ENCODE measurements at regions not wholly inside any gene's neighbourhood (a gene's known extent, or its start where the extent isn't known, plus 50 kb on each side); places are given as distances from the start of the nearest gene placed in this dataset.

GRCh38 chr14:46008348-46008747, 643.2 kb downstream of the RPL10L start:
- Histone ChIP-seq H3K27ac (ENCODE audit: low read depth, low read length) (no peak overlapping the region), H3K36me3 (ENCODE audit: control insufficient read depth in 3 of 3, insufficient read depth in 3 of 3, low read length in 3 of 3) (no peaks in the 10 kb centered on the region)

GRCh38 chr14:45998554-45998953, 653.0 kb downstream of the RPL10L start:
- H3K9ac ChIP-seq (ENCODE audit: low read depth in 1 of 3, low read length in 3 of 3): no peak overlapping the region
- H3K4me1 ChIP-seq (ENCODE audit: control insufficient read depth in 3 of 3, insufficient read depth in 3 of 3, low read length in 3 of 3): no peaks in the 10 kb centered on the region
- no peaks in the 10 kb centered on the region for H3K27me3 ChIP-seq (ENCODE audit: control insufficient read depth in 3 of 3, insufficient read depth in 3 of 3, low read length in 3 of 3)
- H3K36me3 ChIP-seq (ENCODE audit: control insufficient read depth in 3 of 3, insufficient read depth in 3 of 3, low read length in 3 of 3): no peaks in the 10 kb centered on the region
- no peaks in the 10 kb centered on the region for H3K9me3 ChIP-seq (ENCODE audit: control insufficient read depth in 3 of 3, low read length in 3 of 3)
- H3K27ac ChIP-seq (ENCODE audit: low read depth, low read length): no peak overlapping the region
- H3K4me3 ChIP-seq (ENCODE audit: low read length in 3 of 3): no peak overlapping the region

More at GRCh38 chr14:46008348-46008747, 643.2 kb downstream of the RPL10L start:
- Histone ChIP-seq H3K9ac (ENCODE audit: low read depth in 1 of 3, low read length in 3 of 3) (no peak overlapping the region), H3K4me1 (ENCODE audit: control insufficient read depth in 3 of 3, insufficient read depth in 3 of 3, low read length in 3 of 3) (no peaks in the 10 kb centered on the region), H3K9me3 (ENCODE audit: control insufficient read depth in 3 of 3, low read length in 3 of 3) (no peaks in the 10 kb centered on the region), H3K27me3 (ENCODE audit: control insufficient read depth in 3 of 3, insufficient read depth in 3 of 3, low read length in 3 of 3) (no peaks in the 10 kb centered on the region), H3K4me3 (ENCODE audit: low read length in 3 of 3) (no peak overlapping the region)

GRCh38 chr14:45990252-45990651, 661.3 kb downstream of the RPL10L start:
- H3K36me3 ChIP-seq (ENCODE audit: control insufficient read depth in 3 of 3, insufficient read depth in 3 of 3, low read length in 3 of 3): no peaks in the 10 kb centered on the region
- no peaks in the 10 kb centered on the region for H3K27me3 ChIP-seq (ENCODE audit: control insufficient read depth in 3 of 3, insufficient read depth in 3 of 3, low read length in 3 of 3)

GRCh38 chr14:45976001-45976400, 675.6 kb downstream of the RPL10L start:
- Histone ChIP-seq H3K27me3 (ENCODE audit: control insufficient read depth in 3 of 3, insufficient read depth in 3 of 3, low read length in 3 of 3) (no peaks in the 10 kb centered on the region), H3K36me3 (ENCODE audit: control insufficient read depth in 3 of 3, insufficient read depth in 3 of 3, low read length in 3 of 3) (no peaks in the 10 kb centered on the region), H3K9me3 (ENCODE audit: control insufficient read depth in 3 of 3, low read length in 3 of 3) (peaks cover 0 to 2% (median 0%) of the 10 kb centered on the region in 3 donors), H3K4me1 (ENCODE audit: control insufficient read depth in 3 of 3, insufficient read depth in 3 of 3, low read length in 3 of 3) (no peaks in the 10 kb centered on the region), H3K9ac (ENCODE audit: low read depth in 1 of 3, low read length in 3 of 3) (no peak overlapping the region), H3K27ac (ENCODE audit: low read depth, low read length) (no peak overlapping the region), H3K4me3 (ENCODE audit: low read length in 3 of 3) (no peak overlapping the region)

More at GRCh38 chr14:45990252-45990651, 661.3 kb downstream of the RPL10L start:
- H3K27ac ChIP-seq (ENCODE audit: low read depth, low read length): no peak overlapping the region
- H3K4me3 ChIP-seq (ENCODE audit: low read length in 3 of 3): no peak overlapping the region
- H3K4me1 ChIP-seq (ENCODE audit: control insufficient read depth in 3 of 3, insufficient read depth in 3 of 3, low read length in 3 of 3): no peaks in the 10 kb centered on the region
- H3K9ac ChIP-seq (ENCODE audit: low read depth in 1 of 3, low read length in 3 of 3): no peak overlapping the region
- H3K9me3 ChIP-seq (ENCODE audit: control insufficient read depth in 3 of 3, low read length in 3 of 3): no peaks in the 10 kb centered on the region

- Histone ChIP-seq H3K4me1 (ENCODE audit: control insufficient read depth in 3 of 3, insufficient read depth in 3 of 3, low read length in 3 of 3) (no peaks in the 10 kb centered on the region), H3K27me3 (ENCODE audit: control insufficient read depth in 3 of 3, insufficient read depth in 3 of 3, low read length in 3 of 3) (no peaks in the 10 kb centered on the region), H3K27ac (ENCODE audit: low read depth, low read length) (no peak overlapping the region), H3K9me3 (ENCODE audit: control insufficient read depth in 3 of 3, low read length in 3 of 3) (no peaks in the 10 kb centered on the region), H3K4me3 (ENCODE audit: low read length in 3 of 3) (no peak overlapping the region), H3K9ac (ENCODE audit: low read depth in 1 of 3, low read length in 3 of 3) (no peak overlapping the region), H3K36me3 (ENCODE audit: control insufficient read depth in 3 of 3, insufficient read depth in 3 of 3, low read length in 3 of 3) (no peaks in the 10 kb centered on the region)
Observed at GRCh38 chr14:45972416-45972815, 679.2 kb downstream of the RPL10L start.

GRCh38 chr14:45970621-45971020, 681.0 kb downstream of the RPL10L start:
- H3K36me3 ChIP-seq (ENCODE audit: control insufficient read depth in 3 of 3, insufficient read depth in 3 of 3, low read length in 3 of 3): no peaks in the 10 kb centered on the region
- no peak overlapping the region for H3K9ac ChIP-seq (ENCODE audit: low read depth in 1 of 3, low read length in 3 of 3)
- no peaks in the 10 kb centered on the region for H3K27me3 ChIP-seq (ENCODE audit: control insufficient read depth in 3 of 3, insufficient read depth in 3 of 3, low read length in 3 of 3)
- H3K9me3 ChIP-seq (ENCODE audit: control insufficient read depth in 3 of 3, low read length in 3 of 3): no peaks in the 10 kb centered on the region
- no peaks in the 10 kb centered on the region for H3K4me1 ChIP-seq (ENCODE audit: control insufficient read depth in 3 of 3, insufficient read depth in 3 of 3, low read length in 3 of 3)
- no peak overlapping the region for H3K4me3 ChIP-seq (ENCODE audit: low read length in 3 of 3)
- H3K27ac ChIP-seq (ENCODE audit: low read depth, low read length): no peak overlapping the region

- no peaks in the 10 kb centered on the region for H3K36me3 ChIP-seq (ENCODE audit: control insufficient read depth in 3 of 3, insufficient read depth in 3 of 3, low read length in 3 of 3)
- no peaks in the 10 kb centered on the region for H3K4me1 ChIP-seq (ENCODE audit: control insufficient read depth in 3 of 3, insufficient read depth in 3 of 3, low read length in 3 of 3)
- H3K27me3 ChIP-seq (ENCODE audit: control insufficient read depth in 3 of 3, insufficient read depth in 3 of 3, low read length in 3 of 3): no peaks in the 10 kb centered on the region
- no peak overlapping the region for H3K27ac ChIP-seq (ENCODE audit: low read depth, low read length)
- no peak overlapping the region for H3K4me3 ChIP-seq (ENCODE audit: low read length in 3 of 3)
- no peaks in the 10 kb centered on the region for H3K9me3 ChIP-seq (ENCODE audit: control insufficient read depth in 3 of 3, low read length in 3 of 3)
- no peak overlapping the region for H3K9ac ChIP-seq (ENCODE audit: low read depth in 1 of 3, low read length in 3 of 3)
Observed at GRCh38 chr14:45968037-45968436, 683.5 kb downstream of the RPL10L start.

GRCh38 chr14:45949479-45949878, 696.5 kb upstream of the MIS18BP1 start:
- no peaks in the 10 kb centered on the region for H3K27me3 ChIP-seq (ENCODE audit: control insufficient read depth in 3 of 3, insufficient read depth in 3 of 3, low read length in 3 of 3)
- H3K9ac ChIP-seq (ENCODE audit: low read depth in 1 of 3, low read length in 3 of 3): no peak overlapping the region
- no peak overlapping the region for H3K27ac ChIP-seq (ENCODE audit: low read depth, low read length)
- no peaks in the 10 kb centered on the region for H3K9me3 ChIP-seq (ENCODE audit: control insufficient read depth in 3 of 3, low read length in 3 of 3)
- H3K4me1 ChIP-seq (ENCODE audit: control insufficient read depth in 3 of 3, insufficient read depth in 3 of 3, low read length in 3 of 3): no peaks in the 10 kb centered on the region
- H3K36me3 ChIP-seq (ENCODE audit: control insufficient read depth in 3 of 3, insufficient read depth in 3 of 3, low read length in 3 of 3): no peaks in the 10 kb centered on the region
- no peak overlapping the region for H3K4me3 ChIP-seq (ENCODE audit: low read length in 3 of 3)

- no peaks in the 10 kb centered on the region for H3K27me3 ChIP-seq (ENCODE audit: control insufficient read depth in 3 of 3, insufficient read depth in 3 of 3, low read length in 3 of 3)
- no peaks in the 10 kb centered on the region for H3K9me3 ChIP-seq (ENCODE audit: control insufficient read depth in 3 of 3, low read length in 3 of 3)
- no peak overlapping the region for H3K27ac ChIP-seq (ENCODE audit: low read depth, low read length)
- no peak overlapping the region for H3K9ac ChIP-seq (ENCODE audit: low read depth in 1 of 3, low read length in 3 of 3)
- no peak overlapping the region for H3K4me3 ChIP-seq (ENCODE audit: low read length in 3 of 3)
- H3K36me3 ChIP-seq (ENCODE audit: control insufficient read depth in 3 of 3, insufficient read depth in 3 of 3, low read length in 3 of 3): no peaks in the 10 kb centered on the region
- H3K4me1 ChIP-seq (ENCODE audit: control insufficient read depth in 3 of 3, insufficient read depth in 3 of 3, low read length in 3 of 3): no peaks in the 10 kb centered on the region
Observed at GRCh38 chr14:45947830-45948229, 694.8 kb upstream of the MIS18BP1 start.

- Histone ChIP-seq H3K4me3 (ENCODE audit: low read length in 3 of 3) (no peak overlapping the region), H3K27me3 (ENCODE audit: control insufficient read depth in 3 of 3, insufficient read depth in 3 of 3, low read length in 3 of 3) (no peaks in the 10 kb centered on the region), H3K9me3 (ENCODE audit: control insufficient read depth in 3 of 3, low read length in 3 of 3) (no peaks in the 10 kb centered on the region), H3K9ac (ENCODE audit: low read depth in 1 of 3, low read length in 3 of 3) (no peak overlapping the region), H3K4me1 (ENCODE audit: control insufficient read depth in 3 of 3, insufficient read depth in 3 of 3, low read length in 3 of 3) (no peaks in the 10 kb centered on the region), H3K27ac (ENCODE audit: low read depth, low read length) (no peak overlapping the region), H3K36me3 (ENCODE audit: control insufficient read depth in 3 of 3, insufficient read depth in 3 of 3, low read length in 3 of 3) (no peaks in the 10 kb centered on the region)
Observed at GRCh38 chr14:45946251-45946650, 693.2 kb upstream of the MIS18BP1 start.

- no peak overlapping the region for H3K4me3 ChIP-seq (ENCODE audit: low read length in 3 of 3)
Observed at GRCh38 chr14:45940318-45940717, 687.3 kb upstream of the MIS18BP1 start.

More at GRCh38 chr14:45940318-45940717, 687.3 kb upstream of the MIS18BP1 start:
- Histone ChIP-seq H3K9ac (ENCODE audit: low read depth in 1 of 3, low read length in 3 of 3) (no peak overlapping the region), H3K4me1 (ENCODE audit: control insufficient read depth in 3 of 3, insufficient read depth in 3 of 3, low read length in 3 of 3) (no peaks in the 10 kb centered on the region), H3K9me3 (ENCODE audit: control insufficient read depth in 3 of 3, low read length in 3 of 3) (no peaks in the 10 kb centered on the region), H3K27ac (ENCODE audit: low read depth, low read length) (no peak overlapping the region), H3K27me3 (ENCODE audit: control insufficient read depth in 3 of 3, insufficient read depth in 3 of 3, low read length in 3 of 3) (no peaks in the 10 kb centered on the region), H3K36me3 (ENCODE audit: control insufficient read depth in 3 of 3, insufficient read depth in 3 of 3, low read length in 3 of 3) (no peaks in the 10 kb centered on the region)

Data from skeletal muscle tissue (tissue), 3 donors.